HG02763 (cell line): ENCODE measurements at regions not wholly inside any gene's neighbourhood (a gene's known extent, or its start where the extent isn't known, plus 50 kb on each side); places are given as distances from the start of the nearest gene placed in this dataset.

Experiments used
- ATAC-seq: cut with Tn5 transposase; IDR thresholded peaks from one replicate; pipeline ENCODE4 v1.9.1; 2021; ENCODE audit warnings: mild to moderate bottlenecking, moderate library complexity; ENCODE audit not compliant: unreplicated experiment

- ATAC-seq, result no peak
Measured at GRCh38 chr4:96093563-96093962, 253.7 kb downstream of the PDHA2 start.

- no peak for ATAC-seq
Measured at GRCh38 chr4:96094183-96094582, 254.3 kb downstream of the PDHA2 start.

GRCh38 chr4:96097040-96097607 is 257.2 kb downstream of the PDHA2 start:
- no peak for ATAC-seq

- no peak for ATAC-seq
Measured at GRCh38 chr4:96097693-96098092, 257.8 kb downstream of the PDHA2 start.

GRCh38 chr4:96099031-96099430 is 259.1 kb downstream of the PDHA2 start:
- no peak for ATAC-seq

GRCh38 chr4:96102541-96103026 is 262.7 kb downstream of the PDHA2 start:
- no peak for ATAC-seq

- ATAC-seq, result no peak
Measured at GRCh38 chr4:96103086-96103485, 263.2 kb downstream of the PDHA2 start.

- no peak for ATAC-seq
Measured at GRCh38 chr4:96108146-96108545, 268.3 kb downstream of the PDHA2 start.

GRCh38 chr4:96112631-96113030 is 272.7 kb downstream of the PDHA2 start:
- ATAC-seq, result no peak

- ATAC-seq, result no peak
Measured at GRCh38 chr4:96120206-96120605, 280.3 kb downstream of the PDHA2 start.

GRCh38 chr4:96126227-96126626 is 286.3 kb downstream of the PDHA2 start:
- ATAC-seq, result no peak

- no peak for ATAC-seq
Measured at GRCh38 chr4:96131186-96131585, 291.3 kb downstream of the PDHA2 start.

GRCh38 chr4:96134806-96135205 is 294.9 kb downstream of the PDHA2 start:
- ATAC-seq, result no peak

- ATAC-seq, result no peak
Measured at GRCh38 chr4:96136056-96136455, 296.2 kb downstream of the PDHA2 start.

- ATAC-seq, result no peak
Measured at GRCh38 chr4:96139251-96139929, 299.5 kb downstream of the PDHA2 start.

GRCh38 chr4:96145601-96146000 is 305.7 kb downstream of the PDHA2 start:
- no peak for ATAC-seq

- no peak for ATAC-seq
Measured at GRCh38 chr4:96146686-96147085, 306.8 kb downstream of the PDHA2 start.

- ATAC-seq, result no peak
Measured at GRCh38 chr4:96149894-96150293, 310.0 kb downstream of the PDHA2 start.

GRCh38 chr4:96150466-96150865 is 310.6 kb downstream of the PDHA2 start:
- no peak for ATAC-seq

GRCh38 chr4:96152824-96153223 is 312.9 kb downstream of the PDHA2 start:
- ATAC-seq, result no peak

GRCh38 chr4:96154676-96155075 is 314.8 kb downstream of the PDHA2 start:
- no peak for ATAC-seq

GRCh38 chr4:96162636-96163035 is 322.7 kb downstream of the PDHA2 start:
- no peak for ATAC-seq
